ENCODE measurements at regions not wholly inside any gene's neighbourhood (a gene's known extent, or its start where the extent isn't known, plus 50 kb on each side); places are given as distances from the start of the nearest gene placed in this dataset.

DNA sequence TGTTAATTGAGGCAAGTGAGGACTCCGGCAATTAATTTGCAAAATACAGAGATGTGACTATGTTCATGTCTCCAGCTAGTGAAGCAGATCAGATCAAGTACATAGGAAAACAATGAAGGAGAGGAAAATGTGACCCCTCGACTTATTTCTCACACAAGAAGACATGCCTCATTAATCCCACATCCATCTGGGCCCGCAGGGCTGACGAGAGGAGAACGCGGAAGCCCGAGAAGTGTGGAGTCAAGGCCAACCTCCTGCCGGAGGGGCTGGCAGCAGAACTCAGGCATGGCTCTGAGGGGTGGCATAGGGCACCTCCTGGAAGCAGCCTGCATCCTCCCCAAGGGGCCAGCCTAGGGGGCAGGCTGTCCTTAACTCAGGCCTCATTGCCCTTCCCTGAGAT is 54.4 kb downstream of the ZNF503 start:
- ChIA-PET CTCF (no interaction called here), POLR2A (no interaction called here)

DNA sequence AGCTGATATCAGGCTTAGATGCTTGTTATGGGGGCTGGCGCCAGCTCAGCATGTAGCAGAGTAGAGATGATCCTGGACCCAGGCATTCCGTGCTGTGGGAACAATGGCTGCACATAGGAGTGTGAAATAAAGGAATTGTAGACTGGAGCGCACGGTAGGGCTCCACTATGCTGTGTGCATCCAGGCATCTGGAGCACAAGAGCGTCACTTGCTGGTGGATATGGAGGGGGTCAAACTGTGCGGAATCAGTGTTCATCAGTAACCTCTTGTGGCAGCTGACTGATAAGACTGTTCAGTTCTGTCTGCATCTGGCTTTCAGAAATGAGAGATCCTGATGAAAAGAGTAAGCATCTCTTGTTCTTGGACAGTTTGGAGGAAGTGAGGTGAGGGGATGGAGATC is 55.8 kb downstream of the ZNF503 start:
- ChIA-PET CTCF (no interaction called here), POLR2A (no interaction called here)

DNA sequence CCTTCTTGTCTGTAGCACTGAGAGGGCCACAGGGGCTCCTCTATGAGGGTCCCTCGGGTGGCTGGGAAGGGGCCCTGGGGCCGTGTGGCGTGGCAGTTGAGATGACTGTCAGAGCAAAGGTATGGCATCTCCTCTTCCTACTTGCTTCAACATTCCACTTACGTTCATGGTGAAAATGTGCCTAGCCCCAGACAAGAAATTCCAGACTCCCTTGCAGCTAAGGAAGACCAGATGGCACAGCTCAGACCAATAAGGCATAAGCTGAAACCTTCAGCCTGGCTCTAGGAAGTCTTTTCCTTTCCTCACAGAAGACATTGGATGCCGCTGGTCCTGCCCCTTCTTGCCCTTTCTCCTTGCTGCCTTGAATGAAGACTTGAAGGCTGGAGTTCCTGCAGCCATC is 57.4 kb downstream of the ZNF503 start:
- ChIA-PET POLR2A (no interaction called here), CTCF (no interaction called here)

DNA sequence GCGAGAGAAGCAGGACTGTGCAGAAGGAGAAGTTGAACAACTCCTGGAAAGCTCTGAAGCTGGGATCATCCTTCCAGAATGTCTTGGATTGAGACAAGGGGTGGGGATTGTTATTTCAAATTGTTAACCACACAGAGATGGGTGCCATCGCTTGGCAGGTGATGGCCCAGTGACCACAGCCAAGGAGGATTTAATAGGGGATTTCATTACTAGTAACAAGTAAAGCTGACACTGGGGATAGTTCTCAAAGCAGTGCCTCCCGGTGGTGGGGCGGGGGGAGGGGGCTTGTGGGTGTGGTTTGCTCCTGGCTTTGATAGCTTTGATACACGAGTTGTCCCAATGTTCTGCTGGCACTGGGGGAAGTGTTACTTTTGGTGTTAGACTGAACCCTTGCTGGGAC is 59.2 kb downstream of the ZNF503 start:
- ChIA-PET CTCF (no interaction called here), POLR2A (no interaction called here)

DNA sequence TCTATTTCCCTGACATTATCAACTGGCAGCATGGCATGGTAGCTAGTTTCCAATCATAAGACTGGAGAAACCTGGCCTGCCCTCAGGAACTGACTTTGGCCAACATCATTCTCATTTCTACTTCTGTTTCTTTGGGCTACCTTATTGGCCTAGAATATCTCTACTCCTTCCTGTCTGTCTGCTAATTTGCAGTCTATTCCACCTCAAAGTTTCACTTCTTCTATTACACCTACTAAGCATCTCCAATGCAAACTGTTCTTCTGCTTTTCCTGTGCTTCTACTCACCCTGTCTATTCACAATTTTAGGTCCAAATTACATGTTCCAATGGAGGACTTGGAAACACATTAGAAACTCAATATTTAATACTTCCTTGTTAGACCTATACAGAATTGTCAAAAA is 65.6 kb downstream of the ZNF503 start:
- ChIA-PET POLR2A (no interaction called here), CTCF (interaction anchor here (0.5 kb wide), 1 partner anchor 32 kb away, joined by 3 read pairs; no protein-coding TSS in a partner anchor)

DNA sequence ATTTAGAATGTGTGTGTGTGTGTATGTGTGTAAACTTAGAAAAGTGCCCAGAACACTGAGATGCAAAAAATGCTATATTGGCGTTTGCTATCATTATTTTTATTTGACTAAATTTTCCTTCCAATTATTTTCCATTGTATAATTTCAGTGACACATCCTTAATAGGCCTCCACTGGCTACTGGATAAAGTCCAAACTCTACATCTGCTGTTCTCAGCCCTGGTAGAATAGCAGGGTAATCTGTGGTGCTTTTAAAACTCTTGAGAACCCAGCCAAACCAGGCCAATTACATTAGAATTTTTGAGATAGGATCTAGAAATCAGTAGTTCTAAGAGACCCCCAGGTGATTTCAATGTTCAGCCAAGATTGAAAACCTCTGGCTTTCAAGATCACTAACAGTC is 66.4 kb downstream of the ZNF503 start:
- CTCF ChIA-PET = interaction anchor here (0.5 kb wide), 1 partner anchor 31 kb away, joined by 3 read pairs; no protein-coding TSS in a partner anchor
- POLR2A ChIA-PET = no interaction called here

DNA sequence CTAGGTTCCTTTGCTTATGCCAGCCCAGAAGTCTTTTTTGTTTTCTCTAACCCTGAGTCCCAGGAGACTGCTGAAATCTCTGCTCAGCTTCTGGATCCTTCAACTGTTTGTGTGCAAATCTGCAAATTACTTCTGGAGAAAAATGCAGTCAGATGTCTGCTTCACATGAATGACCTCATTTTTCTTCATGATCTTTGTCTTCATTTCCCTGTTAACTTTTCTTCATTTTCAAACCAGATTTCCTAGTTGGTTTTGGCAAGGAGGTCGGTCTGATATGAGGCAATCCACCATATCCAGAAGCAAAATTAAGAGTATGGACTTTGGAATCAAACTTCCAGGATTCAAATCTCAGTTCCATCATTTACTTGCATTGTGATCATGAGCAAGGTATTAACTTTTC is 66.8 kb downstream of the ZNF503 start:
- CTCF ChIA-PET = no interaction called here
- POLR2A ChIA-PET = no interaction called here

DNA sequence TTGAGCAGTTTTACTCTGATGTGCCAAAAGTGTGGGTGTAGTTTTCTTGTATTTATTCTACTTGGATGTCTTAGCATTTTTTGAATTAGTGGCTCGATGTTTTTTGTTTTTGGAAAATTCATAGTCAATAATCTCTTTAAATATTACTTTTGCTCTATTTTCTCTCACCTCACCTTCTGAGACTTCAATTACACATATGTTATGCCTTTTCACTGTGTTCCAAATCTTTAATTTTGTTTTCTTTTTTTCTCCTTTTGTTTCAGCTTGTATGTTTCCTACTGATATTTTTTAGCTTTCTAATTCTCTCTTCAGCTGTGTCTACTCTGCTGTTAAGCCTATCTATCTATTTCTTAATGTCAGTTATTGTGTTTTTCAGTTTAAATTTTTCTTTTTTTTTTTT is 69.5 kb downstream of the ZNF503 start:
- ChIA-PET POLR2A (no interaction called here), CTCF (no interaction called here)

DNA sequence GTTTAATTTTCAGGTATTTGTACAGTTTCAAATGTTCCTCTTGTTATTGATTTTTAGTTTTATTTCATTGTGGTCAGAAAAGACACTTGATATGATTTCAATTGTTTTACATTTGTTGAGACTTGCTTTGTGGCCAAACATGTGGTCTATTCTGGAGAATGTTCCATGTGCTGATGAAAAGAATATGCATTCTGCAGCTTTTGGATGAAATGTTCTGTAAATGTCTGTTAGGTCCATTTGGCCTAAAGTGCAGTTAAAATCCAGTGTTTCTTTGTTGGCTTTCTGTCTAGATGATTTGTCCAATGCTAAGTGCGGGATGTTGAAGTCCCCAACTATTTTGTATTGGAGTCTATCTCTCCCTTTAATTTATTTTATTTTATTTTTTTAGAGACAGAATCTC is 70.5 kb downstream of the ZNF503 start:
- ChIA-PET CTCF (no interaction called here), POLR2A (no interaction called here)

DNA sequence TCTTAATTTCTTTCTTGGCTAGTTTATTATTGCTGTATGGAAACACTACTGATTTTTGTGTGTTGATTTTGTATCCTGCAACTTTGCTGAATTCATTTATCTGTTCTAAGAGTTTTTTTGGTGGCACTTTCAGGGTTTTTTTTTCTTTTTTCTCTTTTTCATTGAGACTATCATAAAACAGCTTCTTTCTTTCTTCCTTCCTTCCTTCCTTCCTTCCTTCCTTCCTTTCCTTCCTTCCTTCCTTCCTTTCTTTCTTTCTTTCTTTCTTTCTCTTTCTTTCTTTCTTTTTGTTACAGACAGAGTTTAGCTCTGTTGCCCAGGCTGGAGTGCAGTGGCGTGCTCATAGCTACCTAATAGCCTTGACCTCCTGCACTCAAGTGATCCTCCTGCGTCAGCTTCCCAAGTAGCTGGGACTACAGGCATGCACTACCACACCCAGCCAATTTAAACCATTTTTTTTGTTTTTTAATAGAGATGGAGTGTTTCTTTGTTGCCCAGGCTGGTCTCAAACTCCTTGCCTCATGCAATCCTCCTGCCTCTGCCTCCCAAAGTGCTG is 72.3 kb downstream of the ZNF503 start:
- ChIA-PET CTCF (no interaction called here), POLR2A (no interaction called here)

DNA sequence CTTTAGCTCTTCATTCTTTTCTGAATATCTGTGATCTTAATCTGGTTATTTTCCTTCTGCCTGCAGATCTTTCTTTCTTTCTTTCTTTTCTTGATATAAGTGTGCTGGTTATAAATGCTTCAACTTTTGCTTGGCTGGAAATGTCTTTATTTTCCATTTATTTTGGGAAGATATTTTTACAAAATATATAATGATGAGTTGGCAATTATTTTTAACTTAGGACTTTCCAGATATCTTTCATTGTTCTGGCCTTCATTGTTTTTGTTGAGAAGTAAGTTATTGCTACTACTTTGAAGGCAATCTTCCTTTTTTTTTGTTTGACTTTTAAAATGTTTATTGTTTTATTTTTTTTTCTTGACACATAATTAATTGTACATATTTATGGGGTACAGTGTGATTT is 75.3 kb downstream of the ZNF503 start:
- POLR2A ChIA-PET = no interaction called here
- CTCF ChIA-PET = no interaction called here

DNA sequence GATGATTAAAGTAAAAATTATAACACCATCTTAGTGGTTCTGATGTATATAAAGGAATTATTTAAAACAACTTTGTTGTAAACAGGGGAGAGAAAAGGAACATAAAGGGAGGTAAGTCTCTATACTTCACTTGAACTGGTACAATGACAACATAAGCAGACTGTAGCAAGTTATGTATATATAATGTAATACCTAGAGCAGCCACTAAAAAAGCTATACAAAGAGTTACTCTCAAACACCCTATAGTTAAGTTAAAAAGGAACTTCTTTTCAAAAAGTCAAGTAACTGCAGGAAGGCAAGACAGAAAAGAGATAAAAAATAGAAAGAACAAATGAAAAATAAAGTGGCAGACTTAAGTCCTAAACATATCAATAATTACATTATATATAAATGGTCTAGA is 82.3 kb downstream of the ZNF503 start:
- CTCF ChIA-PET = no interaction called here
- POLR2A ChIA-PET = no interaction called here

DNA sequence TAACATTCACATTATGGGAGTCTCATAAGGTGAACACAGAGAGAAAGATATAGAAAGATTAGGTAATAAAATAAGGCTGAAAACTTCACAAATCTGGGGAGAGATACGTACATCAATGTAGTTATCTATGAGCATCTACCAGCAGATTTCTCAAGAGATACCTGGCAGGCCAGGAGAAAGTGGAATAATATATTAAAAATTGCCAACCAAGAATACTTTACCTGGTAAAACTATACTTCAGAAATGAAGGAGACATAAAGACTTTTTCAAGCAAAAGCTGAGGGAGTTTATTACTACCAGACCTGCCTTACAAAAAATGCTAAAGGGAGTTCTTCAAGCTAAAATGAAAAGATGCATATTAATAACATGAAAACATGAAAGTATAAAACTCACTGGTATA is 78.8 kb upstream of the COMTD1 start:
- CTCF ChIA-PET = no interaction called here

DNA sequence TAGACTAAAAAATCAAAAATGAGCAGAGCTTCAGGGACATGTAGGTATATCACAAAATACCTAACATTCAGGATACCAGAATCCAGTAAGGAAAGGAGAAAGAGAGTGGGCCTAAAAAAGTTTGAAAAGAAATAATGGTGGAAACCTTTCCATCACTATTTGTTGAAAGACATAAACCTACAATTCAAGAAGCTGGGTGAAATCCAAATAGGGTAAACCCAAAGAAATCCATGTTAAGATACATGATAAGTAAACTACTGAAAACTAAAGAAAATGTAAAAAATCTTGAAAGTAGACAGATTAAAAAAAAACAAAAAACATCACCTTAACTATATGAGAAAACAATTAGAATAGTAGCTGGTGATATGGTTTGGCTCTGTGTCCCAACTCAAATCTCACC is 76.7 kb upstream of the COMTD1 start:
- ChIA-PET POLR2A (no interaction called here), CTCF (no interaction called here)

More for the DNA sequence above, 78.8 kb upstream of the COMTD1 start:
- POLR2A ChIA-PET = no interaction called here

DNA sequence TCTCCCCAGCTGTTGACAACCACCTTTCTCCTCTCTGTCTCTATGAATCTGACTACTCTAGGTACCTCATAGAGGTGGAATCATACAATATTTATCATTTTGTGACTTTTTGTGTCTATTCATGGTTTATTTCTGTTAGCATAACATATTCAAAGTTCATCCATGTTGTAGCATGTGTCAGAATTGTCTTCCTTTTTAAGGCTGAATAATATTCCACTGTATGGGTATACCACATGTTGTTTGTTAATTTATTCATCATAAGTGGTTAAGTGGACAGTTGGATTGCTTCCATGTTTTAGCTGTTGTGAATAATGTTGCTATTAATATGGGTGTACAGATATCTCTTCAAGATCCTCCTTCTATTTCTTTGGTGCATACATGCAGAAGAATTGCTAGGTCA is 69.9 kb upstream of the COMTD1 start:
- CTCF ChIA-PET = no interaction called here

DNA sequence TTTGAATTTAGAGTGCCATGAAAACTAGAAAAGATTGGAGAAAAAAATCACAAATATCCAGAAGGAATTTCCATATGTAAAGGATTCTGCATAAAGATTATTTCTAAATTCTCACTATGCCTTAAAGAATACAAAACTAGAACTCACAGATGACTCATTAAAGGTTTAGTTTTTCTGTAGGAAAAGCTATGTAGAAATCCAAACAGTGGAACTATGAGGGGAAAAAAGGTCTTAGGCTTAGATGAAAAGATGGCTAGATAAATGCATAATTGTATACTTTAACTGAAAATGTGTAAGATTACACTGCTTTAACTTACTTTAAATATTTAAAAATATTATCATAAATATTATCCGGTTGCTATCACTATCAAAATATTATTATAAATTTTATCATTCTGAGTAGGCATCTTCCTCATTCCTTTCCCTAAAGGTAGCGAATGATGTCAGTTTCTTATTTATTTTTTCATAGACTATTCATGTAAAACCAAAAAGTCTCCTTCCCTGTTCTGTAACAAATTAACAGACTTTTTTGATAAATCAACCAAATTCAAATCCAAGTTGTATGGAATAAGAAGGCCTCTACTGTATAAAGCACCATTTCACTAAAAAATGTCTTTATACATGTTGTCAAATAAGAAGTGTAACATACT is 69.1 kb upstream of the COMTD1 start:
- CTCF ChIA-PET = no interaction called here

More for the DNA sequence above, 69.9 kb upstream of the COMTD1 start:
- POLR2A ChIA-PET = no interaction called here

DNA sequence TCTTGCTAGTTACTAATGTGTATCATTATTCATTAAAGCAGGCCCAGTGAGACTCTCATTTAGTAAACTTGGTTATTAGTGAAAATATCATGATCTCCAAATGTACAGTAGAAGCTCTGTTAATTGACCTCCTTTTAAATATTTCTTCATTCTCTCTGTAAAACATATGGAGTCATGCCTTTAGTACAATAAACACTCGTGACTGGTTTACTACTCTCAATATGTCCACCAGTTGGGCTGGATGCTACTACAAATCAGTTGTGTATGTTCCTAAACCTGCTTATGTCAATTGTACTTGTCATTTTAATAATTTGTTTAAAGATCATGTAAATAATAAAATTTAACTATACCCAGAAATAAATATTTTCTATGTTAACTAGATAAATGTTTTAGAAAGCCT is 68.6 kb upstream of the COMTD1 start:
- CTCF ChIA-PET = interaction anchor here (0.6 kb wide), 1 partner anchor 31 kb away, joined by 3 read pairs; no protein-coding TSS in a partner anchor
- POLR2A ChIA-PET = interaction anchor here (0.7 kb wide), 1 partner anchor 472 kb away, joined by 4 read pairs; no protein-coding TSS in a partner anchor

More for the DNA sequence above, 69.1 kb upstream of the COMTD1 start:
- POLR2A ChIA-PET = no interaction called here

DNA sequence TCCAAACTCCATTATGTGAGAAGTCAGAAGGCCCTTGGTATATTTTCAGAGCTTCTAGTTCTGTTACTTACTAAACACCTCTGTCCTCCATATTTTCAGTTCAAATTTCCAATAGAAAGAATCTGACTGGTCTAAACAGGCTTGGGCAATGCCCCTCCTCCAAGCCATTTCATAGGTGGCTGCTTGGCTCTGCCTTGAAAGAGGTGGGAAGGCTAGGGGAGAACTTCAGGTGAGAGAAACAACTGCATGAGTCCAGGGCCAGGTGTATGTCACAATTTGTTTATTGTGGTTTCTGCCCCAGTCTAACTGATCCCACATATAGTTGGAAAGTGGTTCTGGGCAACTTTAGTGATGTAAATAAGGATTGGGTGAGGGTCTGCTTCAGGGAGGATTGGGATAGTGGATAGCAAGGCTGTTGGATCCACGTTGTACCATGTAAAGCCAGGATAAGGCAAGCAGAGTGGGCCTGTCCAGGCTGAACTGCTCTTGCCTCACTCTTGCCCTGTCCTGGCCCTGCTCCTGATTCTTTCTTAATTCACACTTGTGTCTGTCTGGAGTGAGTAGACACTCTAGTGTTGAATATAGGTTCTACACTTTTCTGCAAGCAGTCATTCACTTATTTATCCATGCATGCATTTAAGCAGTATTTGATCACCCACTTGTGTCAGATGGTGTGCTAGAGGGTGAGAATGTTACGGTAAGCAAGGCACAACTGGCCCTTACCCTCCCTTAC is 67.5 kb upstream of the COMTD1 start:
- POLR2A ChIA-PET = no interaction called here
- CTCF ChIA-PET = interaction anchor here (0.6 kb wide), 1 partner anchor 32 kb away, joined by 3 read pairs; no protein-coding TSS in a partner anchor

DNA sequence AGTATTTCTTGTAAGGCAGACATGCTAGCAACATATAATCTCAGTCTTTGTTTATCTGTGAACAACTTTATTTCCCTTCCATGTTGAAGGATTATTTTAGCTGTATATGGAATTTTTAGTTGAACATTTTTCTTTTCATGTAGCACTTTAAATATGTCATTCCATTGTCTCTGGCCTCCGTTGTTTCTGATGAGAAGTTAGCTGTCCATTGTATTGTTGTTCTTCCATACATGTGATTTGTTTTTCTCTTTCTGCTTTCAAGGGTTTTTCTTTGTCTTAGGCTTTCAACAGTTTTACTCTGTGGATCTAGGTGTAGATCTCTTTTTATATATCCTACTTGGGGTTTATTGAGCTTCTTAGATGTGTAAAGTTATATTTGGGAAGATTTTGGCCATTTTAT is 66.3 kb upstream of the COMTD1 start:
- CTCF ChIA-PET = no interaction called here
- POLR2A ChIA-PET = no interaction called here

DNA sequence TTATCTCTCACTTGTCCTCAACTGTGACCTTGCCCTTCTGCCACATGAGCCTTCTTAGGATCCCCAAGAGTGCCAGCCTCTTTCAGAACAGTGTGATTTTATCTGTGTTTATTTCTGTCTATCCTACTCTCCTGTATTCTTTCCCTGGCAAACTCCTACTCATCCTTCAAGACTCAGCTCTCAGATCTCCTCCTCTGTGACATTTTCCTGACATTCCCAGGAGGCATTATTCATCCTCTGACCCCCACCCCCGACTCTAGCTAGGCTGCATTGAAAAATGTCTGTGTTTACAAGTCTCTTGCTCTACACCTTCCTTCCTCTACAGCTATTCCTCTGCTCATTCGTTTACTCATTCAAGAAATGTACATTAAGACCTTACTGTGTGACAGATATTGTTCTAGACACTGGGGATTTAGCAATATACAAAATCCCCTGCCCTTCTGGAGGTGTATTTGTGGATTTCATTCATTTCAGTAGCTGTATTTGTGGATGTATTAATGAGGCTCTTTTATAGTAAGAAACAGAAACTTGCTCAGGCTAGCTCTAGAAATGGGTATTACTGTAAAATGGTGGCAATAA is 61.4 kb upstream of the COMTD1 start:
- ChIA-PET CTCF (no interaction called here), POLR2A (interaction anchor here (0.6 kb wide), 1 partner anchor 88 kb away, joined by 4 read pairs; no protein-coding TSS in a partner anchor)

DNA sequence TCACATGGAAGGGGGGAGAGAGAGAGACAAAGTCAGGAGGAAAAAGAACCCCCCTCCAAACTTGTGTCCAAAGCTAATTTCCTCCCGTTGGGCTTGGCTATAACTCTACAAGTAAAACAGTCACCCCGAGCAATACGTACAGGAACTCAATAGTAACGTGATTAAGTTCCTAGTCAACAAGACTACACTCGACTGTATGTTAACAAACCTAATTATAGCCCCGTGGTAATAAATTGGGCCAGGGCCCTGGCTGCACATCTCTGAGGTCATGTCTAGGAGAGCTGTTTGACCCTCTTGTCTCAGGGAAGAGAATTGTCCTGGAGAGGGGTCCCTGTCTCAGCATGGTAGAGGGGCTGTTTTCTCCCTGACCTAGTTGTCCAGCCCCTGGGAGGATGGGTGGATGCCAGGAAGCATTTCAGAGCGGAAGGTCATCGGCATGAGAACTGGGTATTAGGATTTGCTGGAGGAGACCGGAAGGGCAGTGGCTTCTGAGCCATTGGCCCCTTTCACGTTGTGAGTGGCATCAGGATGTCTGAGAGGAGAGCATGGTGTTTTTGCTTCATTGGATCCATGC is 60.2 kb upstream of the COMTD1 start:
- POLR2A ChIA-PET = no interaction called here
- CTCF ChIA-PET = no interaction called here
